K562 (cell line): ENCODE measurements at regions not wholly inside any gene's neighbourhood (a gene's known extent, or its start where the extent isn't known, plus 50 kb on each side); places are given as distances from the start of the nearest gene placed in this dataset.

Experiments used
- ATAC-seq: fragments of 200-7000 bp; cut with Tn5 transposase; 3 replicates; pipeline ENCODE4 v1.9.1; 2020; ENCODE audit warnings: moderate library complexity
- BruUV-seq: library from RNA; stranded (reverse); fragments of 400-500 nt; replicated peaks from 2 replicates; lab custom pipeline; 2021; lab: Mats Ljungman, UMichigan
- CTCF ChIA-PET: fragments of 300-600 bp; formaldehyde crosslinking; extraction: SDS; loops from one replicate; lab custom pipeline; 2021; ENCODE audit warnings: low intra/inter-chr PET ratio; lab: Yijun Ruan, JAX
- POLR2A ChIA-PET: fragments of 300-600, 350-650 bp; sonication (Branson Sonifier 250); formaldehyde crosslinking; extraction: SDS; loops from one replicate; lab custom pipeline; 2021; ENCODE audit warnings: antibody characterized with exemption, inconsistent platforms; lab: Yijun Ruan, JAX
- DNase-seq, 4 experiments: peaks; one replicate each; pipeline versions ENCODE4 v3.0.0 to v3.0.0-alpha.2; 2011 to 2018; ENCODE audit warnings: low spot score in 3 of 4, mixed read lengths in 3 of 4; ENCODE audit errors: extremely low read depth in 1 of 4
- FAIRE-seq: peaks from 2 replicates; lab custom pipeline; 2011; peaks lifted over from hg19 to GRCh38; lab: Jason Lieb, UNC
- H2AFZ ChIP-seq: 2 replicates; pipeline ENCODE4 v1.6.0; 2011; ENCODE audit warnings: low read depth, low read length, control low read depth, inconsistent platforms
- H3K27ac ChIP-seq: fragments of 200-600 bp; 3 replicates; pipeline ENCODE4 v1.8.0; 2011; ENCODE audit warnings: low read depth, mild to moderate bottlenecking, control low read depth, inconsistent platforms, low read length, moderate library complexity, mixed read lengths; ENCODE audit errors: extremely low read depth
- H3K27me3 ChIP-seq, 2 experiments: fragments of 300-600 bp in 1 of 2; 2 replicates in 1 of 2; 3 replicates in 1 of 2; pipeline versions ENCODE4 v1.6.0 to v1.8.0; 2011; ENCODE audit warnings: inconsistent platforms in 2 of 2, low read length in 2 of 2, mild to moderate bottlenecking in 1 of 2, mixed read lengths in 1 of 2, moderate library complexity in 1 of 2; ENCODE audit not compliant: control insufficient read depth in 2 of 2, insufficient read depth in 2 of 2
- H3K36me3 ChIP-seq: fragments of 300-600 bp; 3 replicates; pipeline ENCODE4 v1.8.0; 2011; ENCODE audit warnings: mild to moderate bottlenecking, low read length, inconsistent platforms; ENCODE audit not compliant: control insufficient read depth, insufficient read depth
- H3K4me1 ChIP-seq, 2 experiments: fragments of 200-600 bp in 1 of 2; replicated peaks in 1 of 2; 2 replicates in 1 of 2; 3 replicates in 1 of 2; pipeline versions ENCODE4 v1.5.1 to v1.8.0; 2011; ENCODE audit warnings: inconsistent platforms in 2 of 2, low read length in 2 of 2, mild to moderate bottlenecking in 1 of 2, mixed read lengths in 1 of 2, moderate library complexity in 1 of 2; ENCODE audit not compliant: control insufficient read depth in 2 of 2, insufficient read depth in 2 of 2
- H3K4me2 ChIP-seq: 2 replicates; pipeline ENCODE4 v1.6.1; 2011; ENCODE audit warnings: low read length, control low read depth, inconsistent platforms, mixed read lengths; ENCODE audit not compliant: insufficient read depth
- H3K4me3 ChIP-seq: fragments of 200-600 bp; sonication (generic), shearing (Covaris generic); 2 replicates; pipeline ENCODE4 v1.5.1; 2016; ENCODE audit warnings: control low read depth, inconsistent platforms
- H3K79me2 ChIP-seq: fragments of 200-600 bp; 3 replicates; pipeline ENCODE4 v1.8.0; 2011; ENCODE audit warnings: low read length, inconsistent platforms; ENCODE audit not compliant: control insufficient read depth, insufficient read depth
- H3K9ac ChIP-seq, 2 experiments: 2 replicates each; pipeline versions ENCODE4 v1.6.0 to v1.6.1; 2011; ENCODE audit warnings: low read depth in 2 of 2, low read length in 2 of 2, control low read depth in 1 of 2, inconsistent platforms in 1 of 2, mild to moderate bottlenecking in 1 of 2, mixed read lengths in 1 of 2; ENCODE audit not compliant: insufficient read depth in 1 of 2
- H3K9me1 ChIP-seq: one replicate; pipeline ENCODE4 v1.6.0; 2011; ENCODE audit warnings: inconsistent platforms, mild to moderate bottlenecking, low read length, moderate library complexity; ENCODE audit not compliant: control insufficient read depth, insufficient read depth
- H3K9me3 ChIP-seq: replicated peaks from 2 replicates; pipeline ENCODE4 v1.5.1; 2011; ENCODE audit warnings: low read depth, low read length, inconsistent platforms; ENCODE audit not compliant: control insufficient read depth, insufficient read depth
- H4K20me1 ChIP-seq: replicated peaks from 2 replicates; pipeline ENCODE4 v1.6.1; 2011; ENCODE audit warnings: low read length, inconsistent platforms, mixed read lengths; ENCODE audit not compliant: control insufficient read depth, insufficient read depth
- CCAR2 ChIP-seq: fragments of 200-400 bp; formaldehyde crosslinking; IDR thresholded peaks from 2 replicates; pipeline ENCODE4 v1.6.1; 2017; ENCODE audit warnings: mild to moderate bottlenecking, low read depth, low read length
- CREB1 ChIP-seq, 2 experiments: sonication (generic) in 1 of 2; formaldehyde crosslinking in 1 of 2; IDR thresholded peaks; 2 replicates each; pipeline versions ENCODE4 v1.6.1 to v1.8.0; 2012 to 2022; ENCODE audit warnings: inconsistent platforms in 1 of 2, mild to moderate bottlenecking in 1 of 2, missing genetic modification reagents in 1 of 2, moderate library complexity in 1 of 2
- L3MBTL2 ChIP-seq: fragments of 450-650 bp; IDR thresholded peaks from 2 replicates; pipeline ENCODE4 v1.6.1; 2016; ENCODE audit warnings: mild to moderate bottlenecking, moderate library complexity
- NRF1 ChIP-seq, 2 experiments: fragments of 450-650 bp; IDR thresholded peaks in 1 of 2; conservative IDR thresholded peaks in 1 of 2; 2 replicates each; pipeline ENCODE4 v1.6.1; 2014; ENCODE audit warnings: mild to moderate bottlenecking in 2 of 2
- RBM14 ChIP-seq: fragments of 200-400 bp; formaldehyde crosslinking; IDR thresholded peaks from 2 replicates; pipeline ENCODE4 v1.6.1; 2018; ENCODE audit warnings: low read depth, mild to moderate bottlenecking, low read length, moderate library complexity, borderline replicate concordance; ENCODE audit not compliant: insufficient read depth
- SREBF1 ChIP-seq: fragments of 150-350 bp; IDR thresholded peaks from 2 replicates; pipeline ENCODE4 v1.6.1; 2014; ENCODE audit warnings: antibody characterized with exemption, low read depth, low read length, borderline replicate concordance
- ZEB2 ChIP-seq: fragments of 450-650 bp; IDR thresholded peaks from 2 replicates; pipeline ENCODE4 v1.6.1; 2016
- ZNF12 ChIP-seq: sonication (generic); formaldehyde crosslinking; IDR thresholded peaks from 2 replicates; pipeline ENCODE4 v1.4.0; 2020; ENCODE audit warnings: mild to moderate bottlenecking, missing genetic modification reagents
- ZNF668 ChIP-seq: fragments of 250-450 bp; sonication (Bioruptor Pico); IDR thresholded peaks from 2 replicates; pipeline ENCODE4 v1.8.0; 2022; ENCODE audit warnings: mild to moderate bottlenecking, inconsistent platforms
- WGBS: fragments of 100-300 bp; shearing (Covaris generic); methylation state at CpG from one replicate; pipeline ENCODE4 v1.1.6; 2016; ENCODE audit warnings: low coverage, mixed read lengths; ENCODE audit not compliant: insufficient coverage; ENCODE audit errors: missing lambda C conversion rate; 5-methylcytosine and 5-hydroxymethylcytosine counted together
- in situ Hi-C: fragments of 300-500 bp; cut with MboI; formaldehyde crosslinking; loops from 4 replicates; pipeline ENCODE4 v1.15.0; 2018; ENCODE audit warnings: inconsistent platforms, mixed read lengths
- intact Hi-C: fragments of 100-400 bp; cut with micrococcal nuclease; formaldehyde crosslinking; loops from 2 replicates; pipeline ENCODE4 v1.14.2; 2022

- TF ChIP-seq CCAR2 (no peak), L3MBTL2 (no peak)
Measured at GRCh38 chr18:78919956-78920355, 59.7 kb upstream of the SALL3 start (continued).

GRCh38 chr18:78920456-78921138 is 59.0 kb upstream of the SALL3 start:
- Histone ChIP-seq H3K9ac (no peak overlapping the region), H3K27ac (no peak overlapping the region), H3K27me3 (peaks cover 5 to 31% of the 10 kb centered on the region in 2 experiments; a peak in 4 of 5 replicates), H3K9me3 (no peaks in the 10 kb centered on the region), H3K79me2 (no peaks in the 10 kb centered on the region), H3K4me1 (no peaks in the 10 kb centered on the region; a peak in 2 of 5 replicates), H3K36me3 (no peaks in the 10 kb centered on the region), H3K4me3 (no peak overlapping the region), H4K20me1 (no peaks in the 10 kb centered on the region), H3K9me1 (no peaks in the 10 kb centered on the region), H3K4me2 (no peak overlapping the region), H2AFZ (no peak overlapping the region)
- in situ Hi-C loops, result no loop called here
- TF ChIP-seq ZNF668, result no peak
- no peak for TF ChIP-seq NRF1 (conservative IDR thresholded peaks at IDR 0.05 in 1 of 2, IDR thresholded peaks at IDR 0.05 in 1 of 2)
- no peak for TF ChIP-seq ZEB2
- TF ChIP-seq SREBF1, result no peak
- TF ChIP-seq RBM14, result no peak
- no peak for TF ChIP-seq ZNF12 (CRISPR knock-in tag)
- no peak for TF ChIP-seq CREB1 (IDR thresholded peaks at IDR 0.05)
- TF ChIP-seq CREB1 (CRISPR knock-in tag; IDR thresholded peaks at IDR 0.05), result no peak
- ChIA-PET POLR2A (interaction anchor here (0.7 kb wide), 1 partner anchor 16 kb away, joined by 3 read pairs; no protein-coding TSS in a partner anchor), CTCF (no interaction called here)
- no TSS peak for BruUV-seq
- no peak for DNase-seq
- ATAC-seq, result no peak
- WGBS, result 1% methylated on average over 14 of the region's 17 CpGs
- intact Hi-C loops, result no loop called here
- no peak for FAIRE-seq
